Posterior cingulate gyrus (tissue), 11 donors: ENCODE measurements at regions not wholly inside any gene's neighbourhood (a gene's known extent, or its start where the extent isn't known, plus 50 kb on each side); places are given as distances from the start of the nearest gene placed in this dataset.
"Not testable (repeated sequence)": the region's sequence is repeated elsewhere in the genome, so short reads cannot be mapped to it uniquely, and the experiment has no call there.

Experiments
- DNase-seq, 10 donors: peaks; one replicate each; pipeline versions ENCODE4 v3.0.0 to v3.0.0-alpha.2; 2020 to 2021; ENCODE audit warnings: mixed read lengths in 3 of 10
- intact Hi-C: fragments of 100-400 bp; cut with DNase I; formaldehyde crosslinking; loops from one replicate; pipeline ENCODE4 v1.15.1; 2023

DNA sequence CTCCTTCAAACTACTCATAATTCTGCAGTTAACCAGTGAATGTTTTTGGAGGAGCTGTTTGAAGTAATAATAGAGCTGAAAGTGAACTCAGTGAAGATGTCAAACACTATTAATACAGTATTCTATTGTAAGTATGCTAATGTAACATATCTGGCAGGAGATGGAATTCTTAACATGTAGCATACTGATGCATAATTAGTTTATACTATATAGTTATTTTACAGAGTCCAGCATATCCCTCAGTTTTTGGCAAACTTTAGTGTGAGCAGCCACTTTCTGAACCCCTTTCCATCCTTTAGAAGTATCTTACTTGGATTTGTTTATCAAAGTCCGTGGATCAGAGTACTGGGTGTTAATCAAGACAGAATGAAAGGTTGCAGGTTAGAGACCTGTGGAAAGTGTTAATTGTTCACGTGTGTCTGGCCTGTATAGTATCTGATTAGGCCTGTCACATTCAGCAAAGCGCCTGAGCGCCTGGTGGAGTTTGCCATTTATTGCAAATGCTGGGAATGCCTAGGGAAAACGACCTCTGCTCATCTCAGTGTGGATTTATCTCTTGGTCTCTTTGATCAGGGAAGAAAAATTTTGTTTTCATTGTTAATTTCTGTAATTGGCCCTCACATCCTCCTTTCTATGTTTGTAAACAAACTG is 251.7 kb upstream of the MAD2L1 start:
- DNase-seq = peak in 1 of 10 donors; percentile 72

DNA sequence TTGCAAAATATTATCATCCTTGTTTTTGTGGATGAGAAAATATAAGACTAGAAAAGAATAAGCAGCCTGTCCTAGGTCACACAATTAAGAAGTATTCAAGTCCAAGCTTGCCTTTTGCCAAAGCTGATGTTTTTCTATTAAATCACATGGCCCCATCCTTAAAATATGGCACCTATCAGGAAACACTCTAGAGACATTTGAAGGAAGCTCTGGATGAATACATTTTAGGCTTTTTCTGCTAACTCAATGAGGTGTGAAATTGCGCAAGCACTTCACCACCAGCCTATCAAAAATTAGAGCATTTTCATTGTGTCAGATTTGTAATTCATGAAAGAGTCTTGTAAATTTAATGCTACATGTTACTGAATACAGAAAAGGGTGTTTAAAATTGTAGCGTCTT is 251.1 kb upstream of the MAD2L1 start:
- DNase-seq = no peak
- intact Hi-C loops = no loop called here

More for the DNA sequence above, 251.7 kb upstream of the MAD2L1 start:
- intact Hi-C loops = no loop called here

DNA sequence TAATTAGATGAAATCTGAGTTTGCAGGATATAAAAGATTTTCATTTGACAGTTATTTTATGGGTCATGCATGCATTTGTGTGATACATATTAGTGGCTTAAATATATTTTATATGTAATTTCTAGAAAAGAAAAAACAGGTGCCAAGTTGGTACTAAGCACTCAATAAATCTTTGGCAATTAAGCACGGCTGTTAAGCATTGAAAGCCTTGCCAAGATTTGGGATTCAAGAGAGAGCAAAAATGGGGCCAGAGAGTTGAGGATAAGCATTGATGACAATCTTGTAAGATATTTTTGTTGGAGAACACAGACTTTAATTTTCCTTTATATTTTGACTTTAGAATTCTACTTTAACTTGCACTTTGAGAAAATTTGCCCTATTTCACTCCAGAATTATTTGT is 249.8 kb upstream of the MAD2L1 start:
- no peak for DNase-seq
- intact Hi-C loops = no loop called here

DNA sequence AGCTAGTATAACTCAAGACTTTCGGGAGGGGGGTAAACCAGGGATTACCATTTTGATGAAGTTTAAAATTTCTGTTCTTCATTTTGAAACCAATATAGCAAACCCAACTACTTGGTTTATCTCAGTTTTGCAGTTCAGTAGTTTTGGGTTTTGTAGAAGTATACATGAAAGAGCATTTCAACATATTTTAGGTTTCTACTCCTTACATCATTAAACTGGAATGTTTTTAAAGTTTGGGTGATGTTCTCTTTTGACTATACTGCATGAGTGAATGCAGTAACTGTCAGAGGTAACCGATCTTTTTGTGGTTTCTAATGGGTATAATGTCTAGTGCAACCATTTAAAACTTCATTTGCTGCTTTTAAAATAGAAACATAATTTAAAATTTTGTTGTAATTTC is 248.3 kb upstream of the MAD2L1 start:
- no peak for DNase-seq
- intact Hi-C loops = no loop called here

DNA sequence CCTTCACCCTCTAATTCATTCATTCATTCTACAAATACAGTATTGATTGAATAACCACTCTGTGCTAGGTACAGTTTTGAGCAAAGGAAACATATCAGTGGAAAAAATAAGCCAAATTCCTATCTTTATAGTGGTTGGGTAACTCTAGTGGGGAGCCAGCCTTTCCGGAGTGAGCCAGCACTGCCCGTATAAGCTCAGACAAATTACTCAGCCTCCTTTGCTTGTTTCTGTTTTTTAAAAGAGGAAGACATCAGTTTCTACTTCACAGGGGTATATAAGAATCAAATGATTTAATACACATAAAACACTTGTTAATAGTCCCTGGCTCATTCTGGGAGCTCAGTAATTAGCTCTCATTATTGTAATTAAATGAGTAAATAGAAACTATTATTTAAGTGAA is 238.2 kb upstream of the MAD2L1 start:
- no peak for DNase-seq
- intact Hi-C loops = no loop called here

DNA sequence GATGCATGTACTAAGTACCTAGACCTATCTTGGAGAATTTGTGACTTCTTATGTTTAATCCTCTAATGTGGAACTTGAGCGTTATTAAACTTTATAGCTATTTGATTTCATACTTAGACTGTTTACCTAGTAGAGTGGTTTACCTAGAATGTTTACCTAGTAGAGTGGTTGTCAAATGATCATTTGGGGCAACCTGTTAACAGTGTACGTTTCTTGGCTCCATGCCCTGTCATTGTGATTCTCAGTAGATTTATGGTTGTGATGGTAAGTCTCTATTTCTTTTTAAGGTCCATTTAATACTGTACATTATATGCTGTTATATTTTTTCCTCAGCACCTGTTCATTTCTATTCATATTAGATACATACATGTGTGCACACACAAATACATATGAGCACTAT is 233.0 kb upstream of the MAD2L1 start:
- DNase-seq = no peak
- intact Hi-C loops = no loop called here

DNA sequence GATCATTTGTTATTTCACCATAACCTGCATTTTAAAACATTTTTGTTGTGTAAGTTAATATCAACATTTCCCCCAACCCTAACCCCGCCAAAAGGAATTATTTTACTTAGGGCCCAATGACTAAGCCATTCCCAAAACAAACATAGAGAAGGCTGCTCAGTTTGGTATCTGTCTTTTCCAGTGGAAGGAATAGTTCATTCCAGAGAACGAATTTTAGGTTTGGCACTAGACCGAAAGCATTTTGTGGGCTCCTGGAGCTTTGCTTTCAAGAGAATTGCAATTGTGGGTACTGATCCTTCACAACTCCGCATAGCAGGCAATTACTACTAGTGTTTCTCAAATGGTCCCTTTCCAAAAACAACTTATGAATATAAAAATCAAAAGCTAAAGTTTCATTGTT is 226.7 kb upstream of the MAD2L1 start:
- intact Hi-C loops = no loop called here
- no peak for DNase-seq

DNA sequence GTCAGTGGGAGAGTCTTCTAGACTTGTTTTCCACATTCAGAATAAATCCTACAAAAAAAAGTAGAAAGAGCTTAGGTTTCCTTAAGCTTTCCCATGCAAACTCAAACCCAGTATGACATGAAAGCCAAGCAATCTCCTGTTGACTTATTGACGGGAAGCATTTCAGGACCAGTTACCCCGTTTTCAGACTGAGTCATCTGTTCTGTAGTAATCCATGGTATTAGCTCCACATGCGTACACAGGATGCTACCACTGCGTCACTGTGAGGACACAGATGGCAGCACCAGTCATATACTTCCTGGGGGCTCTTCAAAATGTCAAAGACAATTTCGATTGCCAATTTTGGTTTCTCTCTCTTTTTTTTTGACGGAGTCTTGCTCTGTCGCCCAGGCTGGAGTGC is 224.9 kb upstream of the MAD2L1 start:
- DNase-seq = no peak
- intact Hi-C loops = no loop called here

DNA sequence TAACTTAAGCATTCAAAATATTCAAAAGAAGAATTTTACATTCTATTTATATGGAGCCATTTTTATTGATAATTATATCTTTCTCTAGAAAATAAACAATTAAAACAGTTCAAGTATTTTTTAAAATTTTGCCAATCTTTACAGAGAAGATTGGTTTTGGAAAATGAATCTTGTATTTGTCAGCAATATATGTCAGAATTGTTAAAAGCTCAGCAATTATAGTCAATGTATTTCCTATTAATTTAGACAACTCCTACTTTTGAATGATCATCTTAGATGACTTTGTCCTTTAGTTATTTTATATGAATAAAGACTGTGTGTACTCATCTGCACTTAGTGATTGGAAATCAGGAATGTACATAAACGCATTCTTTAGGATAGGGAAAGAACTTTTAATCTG is 223.9 kb upstream of the MAD2L1 start:
- DNase-seq = no peak
- intact Hi-C loops = no loop called here

DNA sequence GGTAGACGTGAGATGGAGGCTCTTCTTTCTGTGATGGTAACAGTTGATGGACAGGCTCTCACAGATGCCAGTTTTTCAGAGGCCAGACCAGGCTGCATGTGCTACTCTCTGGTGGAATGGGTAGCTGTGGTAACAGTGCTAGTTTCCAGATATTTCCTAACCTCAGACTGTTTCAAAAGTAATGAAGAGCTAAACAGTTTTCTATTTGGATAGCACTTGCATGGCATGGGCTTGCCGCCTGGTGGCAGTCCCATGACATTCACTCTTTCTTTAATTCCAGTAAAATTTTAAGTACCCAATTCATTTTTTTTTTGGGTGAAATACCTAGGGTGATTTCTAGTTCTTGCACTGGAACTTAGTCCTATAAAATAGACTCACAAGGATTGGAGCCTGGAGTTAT is 220.2 kb upstream of the MAD2L1 start:
- no peak for DNase-seq
- intact Hi-C loops = no loop called here

DNA sequence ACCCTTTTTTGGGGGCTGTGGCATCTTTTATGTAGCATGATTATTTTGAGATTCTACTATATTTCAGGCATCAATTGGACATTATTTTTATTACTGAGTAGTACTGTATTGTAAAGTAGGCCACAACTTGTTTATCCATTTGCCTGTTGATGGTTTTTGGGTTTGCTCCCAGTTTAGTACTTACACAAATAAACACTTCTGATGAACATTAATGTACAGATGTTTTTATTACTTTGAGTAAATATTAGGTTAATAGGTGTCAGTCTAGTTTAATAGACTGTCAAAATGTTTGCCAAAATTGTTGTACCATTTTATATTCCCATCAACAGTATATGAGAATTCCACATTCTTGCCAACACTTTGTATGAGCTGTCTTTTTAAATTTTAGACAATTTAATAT is 214.9 kb upstream of the MAD2L1 start:
- no peak for DNase-seq
- intact Hi-C loops = no loop called here

DNA sequence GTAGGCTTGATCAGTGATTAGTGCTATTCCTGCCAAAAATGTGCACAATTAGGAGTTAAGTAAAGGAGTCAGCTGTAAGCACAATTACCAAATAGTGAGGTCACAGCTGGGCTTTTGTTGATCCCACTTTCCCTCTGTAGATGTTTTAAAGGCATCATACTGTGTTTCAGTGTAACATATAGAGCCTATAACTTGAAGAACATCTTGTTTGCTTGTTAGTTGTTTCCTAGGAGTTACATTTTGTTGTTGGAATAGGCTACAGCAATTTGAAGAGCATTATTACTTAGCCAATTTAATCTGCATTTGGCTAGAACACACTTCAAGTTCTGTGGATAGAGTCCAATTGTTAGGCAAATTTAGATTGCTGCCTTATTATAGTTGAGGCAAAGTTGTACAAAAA is 210.7 kb upstream of the MAD2L1 start:
- intact Hi-C loops = no loop called here
- DNase-seq = no peak

DNA sequence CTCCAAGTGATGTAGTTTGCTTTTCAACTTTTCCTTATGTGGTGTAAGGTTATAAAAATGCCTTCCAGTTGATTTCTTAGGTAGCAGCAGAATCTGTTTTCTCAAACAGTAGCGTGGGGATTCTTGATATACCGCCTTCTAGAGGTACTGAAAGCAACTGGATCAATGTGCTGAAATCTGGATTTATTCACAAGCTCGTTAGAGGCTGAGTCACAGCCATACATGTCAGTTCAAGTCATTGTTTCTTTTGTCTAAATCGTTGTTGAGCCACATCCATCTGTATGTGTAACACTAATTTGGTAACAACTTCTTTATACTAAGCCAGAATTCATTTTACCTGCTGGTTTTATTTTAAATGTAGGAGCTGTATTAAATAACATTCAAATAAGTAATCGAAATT is 200.0 kb upstream of the MAD2L1 start:
- DNase-seq = no peak
- intact Hi-C loops = no loop called here

DNA sequence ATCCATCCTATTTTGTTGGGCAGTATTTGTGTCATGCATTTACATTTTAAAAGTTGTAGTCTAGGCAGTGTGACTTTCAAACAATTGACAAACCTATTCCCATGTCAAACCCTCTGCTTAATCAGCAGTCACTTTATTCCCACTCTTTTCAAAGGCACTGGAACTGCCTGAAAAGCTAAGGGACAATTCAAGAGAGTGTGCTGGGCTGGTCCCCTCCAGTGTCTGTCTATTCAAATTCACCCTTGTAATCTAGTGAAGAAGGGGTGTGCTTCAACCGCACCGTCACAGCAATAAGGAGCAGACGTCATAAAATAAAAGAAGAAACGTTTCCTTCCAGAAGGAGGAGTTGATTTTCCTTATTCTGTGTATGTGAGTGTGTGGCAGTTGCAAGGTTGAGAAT is 197.0 kb upstream of the MAD2L1 start:
- intact Hi-C loops = no loop called here
- no peak for DNase-seq

DNA sequence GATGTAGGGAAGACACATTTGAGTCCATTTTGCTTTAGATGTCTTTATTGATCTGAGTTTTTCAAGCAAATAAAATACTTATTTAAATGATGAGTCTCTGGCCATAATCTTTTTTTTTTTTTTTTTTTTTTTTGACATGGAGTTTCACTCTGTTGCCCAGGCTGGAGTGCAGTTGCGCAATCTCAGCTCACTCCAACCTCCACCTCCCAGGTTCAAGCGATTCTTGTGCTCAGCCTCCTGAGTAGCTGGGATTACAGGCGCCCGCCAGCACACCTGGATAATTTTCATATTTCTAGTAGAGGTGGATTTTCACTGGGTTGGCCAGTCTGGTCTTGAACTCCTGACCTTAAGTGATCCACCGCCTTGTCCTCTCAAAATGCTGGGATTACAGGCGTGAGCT is 194.5 kb upstream of the MAD2L1 start:
- intact Hi-C loops = no loop called here
- no peak for DNase-seq

DNA sequence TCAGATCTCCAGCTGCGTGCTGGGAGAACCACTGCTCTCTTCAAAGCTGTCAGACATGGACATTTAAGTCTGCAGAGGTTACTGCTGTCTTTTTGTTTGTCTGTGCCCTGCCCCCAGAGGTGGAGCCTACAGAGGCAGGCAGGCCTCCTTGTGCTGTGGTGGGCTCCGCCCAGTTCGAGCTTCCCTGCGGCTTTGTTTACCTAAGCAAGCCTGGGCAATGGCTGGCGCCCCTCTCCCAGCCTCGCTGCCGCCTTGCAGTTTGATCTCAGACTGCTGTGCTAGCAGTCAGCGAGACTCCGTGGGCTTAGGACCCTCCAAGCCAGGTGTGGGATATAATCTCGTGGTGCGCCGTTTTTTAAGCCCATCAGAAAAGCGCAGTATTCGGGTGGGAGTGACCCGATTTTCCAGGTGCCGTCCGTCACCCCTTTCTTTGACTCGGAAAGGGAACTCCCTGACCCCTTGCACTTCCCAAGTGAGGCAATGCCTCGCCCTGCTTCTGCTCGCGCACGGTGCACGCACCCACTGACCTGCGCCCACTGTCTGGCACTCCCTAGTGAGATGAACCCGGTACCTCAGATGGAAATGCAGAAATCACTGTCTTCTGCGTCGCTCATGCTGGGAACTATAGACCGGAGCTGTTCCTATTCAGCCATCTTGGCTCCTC is 189.6 kb upstream of the MAD2L1 start:
- DNase-seq, intact Hi-C loops: not testable (repeated sequence)

DNA sequence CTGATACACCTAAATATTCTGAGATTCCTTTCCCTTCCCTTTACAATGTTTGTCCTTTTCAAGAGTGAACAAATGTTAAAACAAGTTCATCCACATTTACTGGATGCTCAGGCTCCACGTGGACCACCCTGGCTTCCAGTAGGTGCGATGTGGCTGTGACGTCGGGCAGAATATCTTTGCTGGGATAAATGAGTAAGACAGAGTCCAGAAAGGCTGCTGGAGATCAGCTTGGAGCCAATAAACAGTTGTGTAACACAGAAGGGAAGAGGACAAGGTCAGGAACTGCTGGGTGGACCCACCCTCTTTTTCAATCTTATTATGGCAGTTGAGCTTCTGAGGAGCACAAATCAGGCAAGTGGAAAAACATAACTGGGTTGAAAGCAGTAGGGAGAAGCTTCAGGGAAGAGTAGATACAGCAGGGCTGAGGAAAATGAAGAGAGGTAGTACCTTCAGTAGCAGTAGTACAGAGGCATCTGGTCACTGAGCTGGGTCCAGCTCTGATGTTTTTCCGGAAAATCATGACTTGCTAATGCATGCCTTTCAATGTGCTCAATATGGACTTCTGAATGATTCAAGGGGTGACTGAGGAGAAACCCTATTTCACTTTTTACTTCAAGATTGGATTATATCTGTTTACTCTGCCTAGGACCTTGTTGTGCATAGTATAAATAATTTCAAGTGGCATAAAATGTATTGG is 171.8 kb upstream of the MAD2L1 start:
- intact Hi-C loops = no loop called here
- DNase-seq = peak in 1 of 10 donors; percentile 52

DNA sequence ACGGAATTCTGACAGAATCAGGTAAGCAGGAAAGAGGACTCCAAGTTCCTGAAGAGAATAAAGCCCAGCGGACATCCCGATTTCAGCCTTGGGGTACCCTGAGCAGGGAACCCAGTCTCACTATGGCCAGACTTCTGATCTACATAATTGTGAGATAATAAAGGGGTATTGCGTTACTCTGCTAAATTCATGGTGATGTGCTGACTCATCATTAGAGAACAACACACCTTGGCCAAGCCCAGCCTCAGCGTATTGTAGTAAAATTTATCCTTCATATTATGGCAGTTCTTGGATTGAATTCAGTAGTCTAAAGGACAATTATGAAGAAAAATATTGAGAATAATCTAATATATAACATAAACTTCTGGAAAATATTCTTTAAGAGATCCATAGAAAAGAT is 170.2 kb upstream of the MAD2L1 start:
- peak in 1 of 10 donors; percentile 34 for DNase-seq
- intact Hi-C loops = no loop called here

DNA sequence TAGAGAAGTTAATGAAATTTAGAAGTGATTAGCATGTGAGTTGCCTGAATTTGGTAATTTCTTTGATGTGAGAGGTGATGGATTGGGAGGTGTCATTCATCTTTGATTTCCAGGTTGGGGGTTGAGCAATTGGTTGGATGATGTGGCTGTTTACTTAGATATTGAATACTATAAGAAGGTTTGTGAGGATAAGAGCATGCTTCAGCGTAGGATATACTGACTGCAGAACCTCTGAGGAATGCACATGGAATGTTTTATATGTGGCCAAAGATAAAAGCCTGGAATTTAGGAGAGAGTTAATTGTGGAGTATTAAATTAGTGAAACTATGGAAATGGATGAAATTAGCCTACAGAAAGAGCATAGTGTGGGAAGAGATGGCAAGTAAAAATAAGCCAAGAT is 165.4 kb upstream of the MAD2L1 start:
- DNase-seq = no peak
- intact Hi-C loops = no loop called here

DNA sequence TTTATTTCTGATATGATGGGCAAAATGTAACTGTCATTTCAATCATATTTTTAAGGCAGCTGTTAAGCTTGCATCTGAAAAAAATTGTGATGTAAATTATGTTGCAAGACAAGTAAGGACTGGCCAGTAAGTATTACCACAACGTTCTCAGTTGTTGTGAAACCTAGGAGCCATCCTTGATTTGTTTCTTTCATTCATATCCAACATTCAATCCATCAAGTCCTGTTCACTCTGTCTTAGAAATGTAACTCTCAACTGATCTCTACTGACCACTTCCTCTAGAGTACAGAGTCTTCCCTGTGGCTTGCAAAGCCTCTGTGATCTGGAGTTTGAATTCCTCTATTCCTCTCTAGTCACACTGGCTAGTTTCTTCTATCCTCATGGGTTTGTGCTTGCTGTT is 161.4 kb upstream of the MAD2L1 start:
- intact Hi-C loops = no loop called here
- no peak for DNase-seq

DNA sequence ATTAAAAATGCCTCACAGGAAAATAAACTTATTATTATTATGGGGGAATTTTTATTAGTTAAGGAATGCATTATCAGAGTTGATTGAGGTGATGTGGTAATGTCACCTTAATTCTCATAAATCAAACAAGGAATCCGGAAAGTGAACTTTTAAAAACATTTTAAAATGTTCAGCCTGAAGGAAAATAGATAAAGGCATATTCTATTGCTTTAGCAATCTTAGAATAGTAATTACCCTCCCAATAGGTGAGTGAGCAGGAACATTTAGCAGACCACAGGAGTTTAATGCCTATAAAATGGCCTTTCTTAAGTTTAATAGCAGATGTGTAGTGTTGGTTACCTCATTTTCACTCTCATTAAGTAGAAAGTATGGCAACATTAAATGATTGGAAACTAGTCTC is 160.9 kb upstream of the MAD2L1 start:
- no peak for DNase-seq
- intact Hi-C loops = no loop called here

DNA sequence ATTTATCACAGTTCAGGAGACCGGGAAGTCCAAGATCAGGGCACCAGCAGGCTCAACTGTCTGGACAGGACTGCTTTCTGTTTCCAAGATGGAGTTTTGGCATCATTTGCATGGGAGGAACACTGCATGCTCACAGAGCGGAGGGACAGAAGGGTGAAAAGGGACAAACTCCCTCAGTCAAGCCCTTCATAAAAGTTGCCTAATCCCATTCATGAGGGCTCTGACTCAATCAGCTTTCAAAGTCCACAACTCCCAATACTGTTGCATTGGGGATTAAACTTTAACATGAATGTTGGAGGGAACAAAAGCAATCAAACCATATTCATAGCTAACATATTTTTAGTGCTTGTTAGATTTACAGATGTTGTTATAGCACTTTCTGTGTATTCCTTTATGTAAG is 158.9 kb upstream of the MAD2L1 start:
- intact Hi-C loops = no loop called here
- no peak for DNase-seq
